H1 (cell line): ENCODE measurements at regions not wholly inside any gene's neighbourhood (a gene's known extent, or its start where the extent isn't known, plus 50 kb on each side); places are given as distances from the start of the nearest gene placed in this dataset.

Experiments
- CTCF ChIA-PET: fragments of 300-600 bp; sonication (Branson Sonifier 250); formaldehyde crosslinking; loops from one replicate; lab custom pipeline; 2021; ENCODE audit not compliant: partially characterized antibody; lab: Charles Lee
- POLR2A ChIA-PET: fragments of 300-600 bp; sonication (Branson Sonifier 250); formaldehyde crosslinking; loops from one replicate; lab custom pipeline; 2021; ENCODE audit warnings: inconsistent platforms; ENCODE audit not compliant: partially characterized antibody; lab: Charles Lee
- DNase-seq, 2 experiments: peaks; one replicate each; pipeline versions ENCODE4 v3.0.0 to v3.0.0-alpha.2; 2010 to 2022; ENCODE audit warnings: low spot score in 2 of 2, low read depth in 1 of 2, mixed read lengths in 1 of 2
- FAIRE-seq: peaks from 2 replicates; lab custom pipeline; 2011; peaks lifted over from hg19 to GRCh38; lab: Jason Lieb, UNC
- H2AFZ ChIP-seq: 2 replicates; pipeline ENCODE4 v1.8.1; 2012; ENCODE audit warnings: low read length, inconsistent platforms
- H2AK5ac ChIP-seq: 2 replicates; pipeline ENCODE4 v1.6.1; 2013; ENCODE audit warnings: low read depth, low read length
- H2BK120ac ChIP-seq: replicated peaks from 2 replicates; pipeline ENCODE3; 2013; ENCODE audit warnings: low read depth, low read length, inconsistent platforms
- H2BK12ac ChIP-seq: 2 replicates; pipeline ENCODE4 v1.6.1; 2013; ENCODE audit warnings: low read depth, low read length
- H2BK15ac ChIP-seq: 2 replicates; pipeline ENCODE4 v1.6.1; 2013; ENCODE audit warnings: low read length
- H2BK20ac ChIP-seq: 2 replicates; pipeline ENCODE4 v1.6.1; 2013; ENCODE audit warnings: low read length
- H2BK5ac ChIP-seq: 2 replicates; pipeline ENCODE4 v1.6.1; 2013; ENCODE audit warnings: low read depth, low read length
- H3K14ac ChIP-seq: 2 replicates; pipeline ENCODE4 v1.6.1; 2013; ENCODE audit warnings: inconsistent platforms; ENCODE audit not compliant: insufficient read length
- H3K18ac ChIP-seq: 2 replicates; pipeline ENCODE4 v1.6.1; 2013; ENCODE audit warnings: low read length; ENCODE audit errors: extremely low read depth
- H3K23ac ChIP-seq: 2 replicates; pipeline ENCODE4 v1.6.1; 2013; ENCODE audit warnings: inconsistent platforms; ENCODE audit not compliant: insufficient read length
- H3K23me2 ChIP-seq: 2 replicates; pipeline ENCODE4 v1.6.1; 2013; ENCODE audit warnings: low read depth, low read length
- H3K27ac ChIP-seq: 2 replicates; pipeline ENCODE4 v1.6.1; 2011; ENCODE audit warnings: low read depth, low read length, inconsistent platforms
- H3K27me3 ChIP-seq, 4 experiments: replicated peaks in 1 of 4; 1 replicate in 1 of 4; 2 replicates in 3 of 4; pipeline versions ENCODE4 v1.6.1 to v1.8.1; 2011 to 2013; ENCODE audit warnings: low read length in 3 of 4, mild to moderate bottlenecking in 3 of 4, inconsistent platforms in 2 of 4, mixed read lengths in 2 of 4, moderate library complexity in 1 of 4; ENCODE audit not compliant: control insufficient read depth in 3 of 4, insufficient read depth in 3 of 4; ENCODE audit errors: extremely low read depth in 1 of 4
- H3K36me3 ChIP-seq, 4 experiments: 2 replicates each; pipeline versions ENCODE4 v1.6.1 to v1.8.1; 2011 to 2013; ENCODE audit warnings: mild to moderate bottlenecking in 4 of 4, low read length in 3 of 4, moderate library complexity in 2 of 4, control low read depth in 1 of 4, inconsistent platforms in 1 of 4; ENCODE audit not compliant: insufficient read depth in 4 of 4, control insufficient read depth in 2 of 4
- H3K4ac ChIP-seq: replicated peaks from 2 replicates; pipeline ENCODE3; 2013; ENCODE audit warnings: low read length, low read depth, mixed read lengths, inconsistent platforms; ENCODE audit not compliant: insufficient read length
- H3K4me1 ChIP-seq, 4 experiments: replicated peaks in 1 of 4; 1 replicate in 1 of 4; 2 replicates in 3 of 4; pipeline versions ENCODE4 v1.6.1 to v1.8.1; 2011 to 2013; ENCODE audit warnings: low read length in 3 of 4, inconsistent platforms in 2 of 4, mixed read lengths in 1 of 4; ENCODE audit not compliant: insufficient read depth in 4 of 4, control insufficient read depth in 3 of 4
- H3K4me2 ChIP-seq, 2 experiments: 2 replicates each; pipeline versions ENCODE4 v1.6.1 to v1.8.1; 2011 to 2013; ENCODE audit warnings: low read depth in 2 of 2, low read length in 2 of 2, control low read depth in 1 of 2, inconsistent platforms in 1 of 2, mild to moderate bottlenecking in 1 of 2; ENCODE audit not compliant: insufficient read depth in 1 of 2
- H3K4me3 ChIP-seq, 4 experiments: fragments of 200-600, 300-600 bp in 1 of 4; sonication (generic), shearing (Covaris generic), sonication (Bioruptor Twin) in 1 of 4; 2 replicates each; pipeline versions ENCODE4 v1.5.1 to v1.8.1; 2011 to 2016; ENCODE audit warnings: low read length in 4 of 4, low read depth in 3 of 4, control low read depth in 2 of 4, inconsistent platforms in 2 of 4, mild to moderate bottlenecking in 2 of 4, mixed read lengths in 1 of 4, moderate library complexity in 1 of 4; ENCODE audit not compliant: insufficient read depth in 2 of 4; ENCODE audit errors: extremely low read depth in 1 of 4
- H3K56ac ChIP-seq: replicated peaks from 2 replicates; pipeline ENCODE3; 2013; ENCODE audit warnings: low read depth, mild to moderate bottlenecking, mixed read lengths, low read length, inconsistent platforms; ENCODE audit not compliant: insufficient read length
- H3K79me1 ChIP-seq: 2 replicates; pipeline ENCODE4 v1.6.1; 2013; ENCODE audit warnings: low read depth, low read length, control low read depth
- H3K79me2 ChIP-seq, 2 experiments: 2 replicates each; pipeline versions ENCODE4 v1.6.1 to v1.8.1; 2012 to 2013; ENCODE audit warnings: low read length in 2 of 2, mild to moderate bottlenecking in 2 of 2, inconsistent platforms in 1 of 2; ENCODE audit not compliant: insufficient read depth in 2 of 2, control insufficient read depth in 1 of 2
- H3K9ac ChIP-seq, 4 experiments: replicated peaks in 1 of 4; 1 replicate in 1 of 4; 2 replicates in 3 of 4; pipeline versions ENCODE4 v1.6.1 to v1.8.1; 2011 to 2013; ENCODE audit warnings: low read depth in 3 of 4, low read length in 3 of 4, control low read depth in 2 of 4, mild to moderate bottlenecking in 2 of 4, moderate library complexity in 2 of 4, inconsistent platforms in 1 of 4; ENCODE audit errors: extremely low read depth in 1 of 4
- H3K9me3 ChIP-seq, 2 experiments: 2 replicates each; pipeline versions ENCODE4 v1.6.1 to v1.8.1; 2012 to 2013; ENCODE audit warnings: mild to moderate bottlenecking in 2 of 2, moderate library complexity in 2 of 2, control low read depth in 1 of 2, inconsistent platforms in 1 of 2, low read depth in 1 of 2, low read length in 1 of 2, mixed read lengths in 1 of 2; ENCODE audit not compliant: insufficient read depth in 2 of 2
- H4K20me1 ChIP-seq, 2 experiments: replicated peaks in 1 of 2; 2 replicates each; pipeline versions ENCODE3 to v1.8.1; 2011 to 2013; ENCODE audit warnings: inconsistent platforms in 2 of 2, low read length in 2 of 2, mild to moderate bottlenecking in 1 of 2; ENCODE audit not compliant: insufficient read depth in 2 of 2, control insufficient read depth in 1 of 2
- H4K5ac ChIP-seq: 2 replicates; pipeline ENCODE4 v1.6.1; 2013; ENCODE audit warnings: low read length, low read depth, mixed read lengths, inconsistent platforms; ENCODE audit not compliant: insufficient read length
- H4K8ac ChIP-seq: 2 replicates; pipeline ENCODE4 v1.8.0; 2013; ENCODE audit warnings: mild to moderate bottlenecking, moderate library complexity, low read length, inconsistent platforms; ENCODE audit not compliant: insufficient read depth; ENCODE audit errors: extremely low read depth
- H4K91ac ChIP-seq: replicated peaks from 2 replicates; pipeline ENCODE3; 2013; ENCODE audit warnings: low read length, mixed read lengths, inconsistent platforms; ENCODE audit not compliant: insufficient read length
- CBX8 ChIP-seq: fragments of 300-800, 300-1000 bp; sonication (generic); IDR thresholded peaks from 2 replicates; pipeline ENCODE4 v1.7.1; 2016; ENCODE audit warnings: low read depth, low read length, borderline replicate concordance
- CHD1 ChIP-seq: IDR thresholded peaks from 2 replicates; pipeline ENCODE4 v1.6.1; 2012; ENCODE audit warnings: low read depth, low read length, improper control_type of control experiment
- EGR1 ChIP-seq: IDR thresholded peaks from 2 replicates; pipeline ENCODE4 v1.6.1; 2011; ENCODE audit warnings: low read depth, low read length, borderline replicate concordance
- SP4 ChIP-seq: IDR thresholded peaks from 2 replicates; pipeline ENCODE4 v1.6.1; 2012; ENCODE audit warnings: low read length, inconsistent platforms
- TAF1 ChIP-seq: IDR thresholded peaks from 2 replicates; pipeline ENCODE4 v1.6.1; 2011; ENCODE audit warnings: mild to moderate bottlenecking, low read depth, low read length
- TBP ChIP-seq: IDR thresholded peaks from 2 replicates; pipeline ENCODE4 v1.6.1; 2011; ENCODE audit warnings: low read depth, low read length, improper control_type of control experiment
- WGBS, 2 experiments: shearing (Covaris generic) in 1 of 2; methylation state at CpG; one replicate each; pipeline versions ENCODE4 v1.1.6 to v1.1.7; 2013 to 2015; ENCODE audit warnings: low lambda C conversion rate in 2 of 2, mixed read lengths in 2 of 2, inconsistent platforms in 1 of 2, low coverage in 1 of 2, missing lambda C conversion rate in 1 of 2; ENCODE audit not compliant: insufficient replicate concordance in 2 of 2, insufficient coverage in 1 of 2, insufficient read length in 1 of 2; ENCODE audit errors: extremely low coverage in 1 of 2, missing lambda C conversion rate in 1 of 2; 5-methylcytosine and 5-hydroxymethylcytosine counted together

DNA sequence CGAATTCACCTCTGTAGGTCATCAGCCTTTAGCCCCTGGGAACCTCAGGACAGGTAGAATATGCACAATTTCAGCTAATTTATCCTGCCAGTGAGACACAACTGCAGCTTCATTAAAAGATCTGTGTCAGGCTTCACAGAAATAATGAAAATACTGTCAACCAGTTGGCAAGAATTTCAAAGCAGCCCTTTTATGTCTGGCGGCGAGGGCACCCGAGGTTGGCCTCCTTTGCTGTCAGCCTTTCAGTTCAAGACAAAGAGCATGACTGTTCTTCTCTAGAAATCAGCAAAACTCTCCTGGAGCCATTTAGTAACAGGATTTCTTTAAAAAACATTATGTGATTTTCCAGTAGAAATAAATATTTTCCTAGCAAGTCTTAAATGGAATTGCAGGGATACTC, 75.9 kb downstream of the BBS10 start:
- H3K4ac ChIP-seq: no peak overlapping the region
- no peak for DNase-seq
- no peaks in the 10 kb centered on the region for H3K79me1 ChIP-seq
- no peak overlapping the region for H3K56ac ChIP-seq
- no peak overlapping the region for H2BK20ac ChIP-seq
- no peaks in the 10 kb centered on the region for H4K20me1 ChIP-seq
- H2AK5ac ChIP-seq: no peak overlapping the region
- no peak overlapping the region for H4K8ac ChIP-seq
- H3K14ac ChIP-seq: no peak overlapping the region
- H3K4me1 ChIP-seq: no peaks in the 10 kb centered on the region; a peak in 1 of 7 replicates
- H3K4me3 ChIP-seq: no peak overlapping the region
- POLR2A ChIA-PET: no interaction called here
- no peak overlapping the region for H2BK5ac ChIP-seq
- no peak overlapping the region for H3K9ac ChIP-seq
- H3K36me3 ChIP-seq: no peaks in the 10 kb centered on the region
- no peak overlapping the region for H3K27ac ChIP-seq
- CTCF ChIA-PET: interaction anchor here (0.9 to 1.3 kb wide), 2 partner anchors 12 to 19 kb away, joined by 3 read pairs; no protein-coding TSS in a partner anchor
- no peak overlapping the region for H2BK120ac ChIP-seq
- no peak overlapping the region for H4K91ac ChIP-seq
- no peak overlapping the region for H3K23ac ChIP-seq
- H3K23me2 ChIP-seq: no peaks in the 10 kb centered on the region
- FAIRE-seq: no peak
- H3K4me2 ChIP-seq: no peak overlapping the region
- H2AFZ ChIP-seq: 0 out of 2 replicates have a peak overlapping the region, but pooled peaks have one; percentile 8
- H3K27me3 ChIP-seq: no peaks in the 10 kb centered on the region
- H2BK15ac ChIP-seq: no peak overlapping the region
- no peak overlapping the region for H3K18ac ChIP-seq
- 90% methylated on average over 4 of the region's 4 CpGs; no CpG with 5 or more reads in 1 of the 2 experiments for WGBS, 2 experiments
- no peak overlapping the region for H2BK12ac ChIP-seq
- no peaks in the 10 kb centered on the region for H3K9me3 ChIP-seq
- no peak overlapping the region for H4K5ac ChIP-seq
- TF ChIP-seq CHD1 (no peak), CBX8 (no peak), SP4 (no peak), TBP (no peak), EGR1 (no peak), TAF1 (no peak)
- H3K79me2 ChIP-seq: no peaks in the 10 kb centered on the region
